Activated T-cell treated with anti-CD3 and anti-CD28 coated beads, Interleukin-2, amount 50 U/mL, for 48 hours (primary cell): ENCODE measurements at regions not wholly inside any gene's neighbourhood (a gene's known extent, or its start where the extent isn't known, plus 50 kb on each side); places are given as distances from the start of the nearest gene placed in this dataset.

Experiments
- DNase-seq, 2 experiments: peaks; one replicate each; pipeline ENCODE4 v3.0.0-alpha.2; 2020

DNA sequence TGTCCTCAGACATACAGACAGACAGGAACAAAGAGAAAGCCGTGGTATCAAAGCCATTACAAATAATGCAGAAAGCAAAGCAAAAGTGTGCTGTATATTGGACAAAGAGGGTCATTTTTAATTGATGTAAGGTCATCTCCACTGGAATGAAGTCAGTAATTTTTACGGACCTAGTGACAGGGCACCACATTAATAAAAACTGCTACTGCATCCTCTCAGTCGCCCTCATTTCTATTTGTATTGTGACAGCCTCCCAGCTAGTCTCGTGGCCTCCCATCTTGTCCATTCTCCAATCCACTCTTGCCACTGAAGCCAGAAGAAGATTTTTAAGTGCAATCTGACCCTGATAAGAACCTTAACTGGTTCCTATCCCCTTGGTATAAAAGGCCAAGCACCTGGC lies 132.4 kb downstream of the NUAK1 start:
- DNase-seq: no peak

DNA sequence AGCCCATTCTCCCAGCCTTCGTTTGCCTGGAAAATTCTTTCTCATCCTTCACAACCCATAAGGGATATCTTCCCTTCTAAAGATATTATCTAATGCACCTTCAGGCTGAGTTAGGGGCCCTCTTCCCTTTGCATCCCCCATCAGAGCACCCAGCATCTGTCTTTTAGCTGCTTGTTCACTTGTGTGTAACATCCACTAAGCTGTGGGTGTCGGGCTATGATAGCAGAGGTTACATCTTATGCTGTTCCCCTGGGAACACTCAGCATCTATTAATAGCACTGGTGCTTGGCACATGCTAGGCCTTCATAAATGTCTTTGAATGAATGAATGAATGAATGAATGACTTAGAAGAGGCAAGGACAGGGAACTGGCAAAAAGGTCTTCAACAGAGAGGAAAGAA lies 131.8 kb downstream of the NUAK1 start:
- no peak for DNase-seq

DNA sequence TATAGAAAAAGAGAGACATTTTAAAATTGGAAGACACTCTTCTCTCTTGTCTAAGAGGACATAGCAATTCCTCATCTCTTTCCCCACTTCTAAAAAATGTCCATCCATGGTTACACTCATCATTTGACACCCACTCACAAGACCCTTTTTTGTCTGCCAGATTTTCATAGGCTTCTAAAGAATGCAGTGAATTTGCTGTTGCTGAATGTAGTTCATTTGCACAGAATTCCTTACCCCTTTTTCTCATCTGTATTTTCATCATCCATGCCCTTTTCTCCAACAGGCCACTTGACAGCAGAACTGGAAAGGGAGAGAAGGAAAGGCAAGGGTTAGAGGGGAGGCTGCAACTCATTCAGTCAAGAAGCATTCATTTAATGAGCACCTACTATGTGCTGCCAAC lies 128.0 kb downstream of the NUAK1 start:
- no peak for DNase-seq
